GM12873 (cell line): ENCODE measurements at regions not wholly inside any gene's neighbourhood (a gene's known extent, or its start where the extent isn't known, plus 50 kb on each side); places are given as distances from the start of the nearest gene placed in this dataset.

Source experiments
- TF ChIP-seq, protein P1 (sequence below): IDR thresholded peaks from 2 replicates; pipeline ENCODE4 v1.5.1; 2012; ENCODE audit warnings: low read depth, mild to moderate bottlenecking, moderate library complexity, low read length, control low read depth; ENCODE audit not compliant: insufficient read depth; ENCODE audit errors: missing control alignments

DNA sequence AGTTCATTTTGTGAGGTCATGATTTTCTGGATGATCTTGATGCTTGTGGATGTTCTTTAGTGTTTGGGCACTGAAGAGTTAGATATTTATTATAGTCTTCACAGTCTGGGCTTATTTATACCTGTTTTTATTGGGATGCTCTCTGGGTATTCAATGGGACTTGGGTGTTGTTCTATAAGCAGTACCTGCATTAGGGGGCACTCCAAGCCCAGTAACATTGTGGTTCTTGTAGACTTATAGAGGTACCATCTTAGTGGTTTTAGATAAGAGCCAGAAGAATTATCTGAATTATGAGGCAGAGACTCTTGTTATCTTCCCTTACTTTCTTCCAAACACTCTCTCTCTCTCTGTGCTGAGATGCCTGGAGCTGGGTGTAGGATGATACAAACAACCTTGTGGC, 470.0 kb downstream of the PIK3C3 start:
- TF ChIP-seq, protein P1, sequence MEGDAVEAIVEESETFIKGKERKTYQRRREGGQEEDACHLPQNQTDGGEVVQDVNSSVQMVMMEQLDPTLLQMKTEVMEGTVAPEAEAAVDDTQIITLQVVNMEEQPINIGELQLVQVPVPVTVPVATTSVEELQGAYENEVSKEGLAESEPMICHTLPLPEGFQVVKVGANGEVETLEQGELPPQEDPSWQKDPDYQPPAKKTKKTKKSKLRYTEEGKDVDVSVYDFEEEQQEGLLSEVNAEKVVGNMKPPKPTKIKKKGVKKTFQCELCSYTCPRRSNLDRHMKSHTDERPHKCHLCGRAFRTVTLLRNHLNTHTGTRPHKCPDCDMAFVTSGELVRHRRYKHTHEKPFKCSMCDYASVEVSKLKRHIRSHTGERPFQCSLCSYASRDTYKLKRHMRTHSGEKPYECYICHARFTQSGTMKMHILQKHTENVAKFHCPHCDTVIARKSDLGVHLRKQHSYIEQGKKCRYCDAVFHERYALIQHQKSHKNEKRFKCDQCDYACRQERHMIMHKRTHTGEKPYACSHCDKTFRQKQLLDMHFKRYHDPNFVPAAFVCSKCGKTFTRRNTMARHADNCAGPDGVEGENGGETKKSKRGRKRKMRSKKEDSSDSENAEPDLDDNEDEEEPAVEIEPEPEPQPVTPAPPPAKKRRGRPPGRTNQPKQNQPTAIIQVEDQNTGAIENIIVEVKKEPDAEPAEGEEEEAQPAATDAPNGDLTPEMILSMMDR, result no peak

DNA sequence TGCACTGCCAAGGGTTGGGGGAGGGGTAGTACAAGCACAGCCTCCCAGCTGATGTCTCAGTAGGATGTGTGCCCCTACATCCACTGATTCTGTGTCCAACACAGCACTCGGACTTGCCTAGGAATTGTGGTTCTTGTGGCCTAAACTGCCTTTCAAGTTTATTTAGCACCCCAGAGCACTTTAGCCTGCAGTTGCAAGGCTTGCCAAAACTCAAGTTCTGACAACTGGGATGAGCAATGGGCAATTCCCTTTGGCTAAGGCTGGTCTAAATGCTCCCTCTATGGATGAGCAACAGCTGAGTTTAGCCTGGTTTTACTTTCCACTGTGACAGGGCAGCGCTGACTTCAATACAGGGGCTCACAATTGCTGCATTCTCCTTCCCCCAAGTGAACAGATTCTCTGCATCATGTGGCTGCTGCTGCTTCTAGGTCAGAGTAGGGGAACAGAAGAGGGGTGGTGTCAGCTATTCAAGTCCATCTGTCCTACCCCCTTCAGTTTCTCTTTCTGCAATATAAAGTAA, 471.5 kb downstream of the PIK3C3 start:
- TF ChIP-seq, protein P1, result no peak

DNA sequence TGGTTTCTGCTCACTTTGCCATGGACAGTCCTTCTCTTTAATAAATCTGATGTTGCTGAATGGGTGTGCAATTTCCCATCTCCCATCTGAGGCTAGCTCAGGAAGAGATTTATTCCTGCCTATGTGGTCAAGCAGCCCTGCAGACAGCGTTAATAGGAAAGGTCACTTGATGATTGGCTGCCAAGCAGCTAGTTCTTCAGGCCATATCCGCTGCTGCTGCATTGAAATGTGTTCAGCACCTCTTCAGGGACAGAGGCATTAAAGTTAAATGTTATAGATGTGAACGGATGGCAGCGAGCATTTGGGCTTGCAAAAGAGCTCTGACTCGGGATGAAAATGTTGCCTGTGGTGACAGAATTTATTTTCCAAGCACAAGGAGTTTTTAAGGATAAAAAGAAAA, 474.2 kb downstream of the PIK3C3 start:
- TF ChIP-seq, protein P1, result no peak

DNA sequence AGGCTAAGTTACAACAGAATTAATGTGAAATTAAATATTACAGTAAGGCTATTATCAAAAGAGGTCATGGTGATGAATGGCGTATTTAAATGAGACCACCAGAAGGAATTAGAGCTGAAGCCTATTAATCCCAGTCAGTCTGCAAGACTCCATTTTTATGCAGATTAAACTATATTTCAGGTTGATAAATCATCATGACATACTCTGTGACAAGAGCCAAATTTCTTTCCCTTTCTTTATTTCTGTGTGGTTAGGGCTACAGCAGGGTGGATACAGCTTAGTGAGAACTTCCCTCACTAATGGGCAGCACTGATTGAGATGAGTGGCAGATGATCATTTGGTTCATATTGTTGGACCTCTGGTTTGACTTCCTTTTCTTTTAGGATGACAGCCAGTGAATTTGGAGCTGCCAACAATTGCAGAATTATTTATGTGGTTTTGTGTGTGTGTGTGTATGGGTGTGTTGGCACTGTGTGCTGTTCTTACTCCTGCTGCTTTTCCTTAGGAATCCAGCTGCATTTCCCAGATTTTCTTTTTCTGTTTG, 481.3 kb downstream of the PIK3C3 start:
- TF ChIP-seq, protein P1, result no peak

DNA sequence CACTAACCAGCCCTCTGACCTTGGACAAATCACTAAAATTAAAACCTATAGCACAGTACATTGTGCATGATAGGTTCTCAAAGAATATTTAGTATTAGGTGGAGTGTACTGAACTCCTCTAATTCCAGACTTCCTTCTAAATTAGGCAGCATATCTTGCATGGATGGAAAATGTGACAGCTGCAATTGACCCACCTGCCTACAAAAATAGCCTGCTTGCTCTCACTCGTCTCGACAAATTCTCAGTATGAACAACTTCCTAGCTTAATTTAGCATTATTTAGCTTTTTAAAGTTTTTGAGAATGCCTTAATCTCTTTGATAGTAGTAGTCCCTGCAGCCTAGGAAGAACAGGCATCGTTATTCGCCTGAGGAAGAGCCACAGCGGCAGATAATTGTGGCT, 482.0 kb downstream of the PIK3C3 start:
- TF ChIP-seq, protein P1, result no peak

DNA sequence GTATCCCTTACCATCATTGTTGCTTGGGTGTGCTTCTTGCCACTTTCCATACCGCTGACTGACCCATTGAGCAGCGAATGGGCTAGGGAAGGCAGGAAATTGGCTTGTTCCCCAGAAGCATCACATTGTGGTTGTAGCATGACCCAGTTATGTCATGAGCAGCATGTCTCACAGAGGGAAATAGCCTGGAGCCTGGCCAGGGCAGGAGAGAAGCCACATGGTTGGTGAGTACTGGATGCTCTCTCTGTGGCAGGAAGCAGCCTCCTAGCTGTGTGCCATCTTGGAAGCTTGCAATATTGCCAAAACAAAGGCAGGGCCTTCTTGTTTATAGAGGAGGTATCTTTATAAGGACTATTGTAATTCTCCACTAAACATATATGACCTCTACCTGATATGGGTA, 482.6 kb downstream of the PIK3C3 start:
- TF ChIP-seq, protein P1, result no peak

DNA sequence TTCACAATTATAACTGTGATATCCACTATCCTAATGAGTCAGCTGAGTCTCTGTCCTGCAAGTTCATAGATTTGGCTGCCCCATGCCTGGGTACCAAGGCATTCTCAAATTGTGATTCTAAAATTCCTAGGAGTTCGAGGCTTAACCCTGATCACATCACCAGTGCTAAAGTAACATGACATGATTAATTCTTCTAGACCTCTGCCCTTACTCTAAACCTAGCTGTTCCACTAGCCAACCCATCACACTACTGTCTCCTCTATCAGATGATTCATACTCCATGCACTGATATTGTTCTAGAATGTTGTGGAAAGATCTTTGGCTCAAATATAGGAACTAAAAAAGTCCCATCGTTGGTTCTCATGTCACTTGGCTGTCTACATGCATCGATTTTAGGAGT, 487.6 kb downstream of the PIK3C3 start:
- TF ChIP-seq, protein P1, result no peak

DNA sequence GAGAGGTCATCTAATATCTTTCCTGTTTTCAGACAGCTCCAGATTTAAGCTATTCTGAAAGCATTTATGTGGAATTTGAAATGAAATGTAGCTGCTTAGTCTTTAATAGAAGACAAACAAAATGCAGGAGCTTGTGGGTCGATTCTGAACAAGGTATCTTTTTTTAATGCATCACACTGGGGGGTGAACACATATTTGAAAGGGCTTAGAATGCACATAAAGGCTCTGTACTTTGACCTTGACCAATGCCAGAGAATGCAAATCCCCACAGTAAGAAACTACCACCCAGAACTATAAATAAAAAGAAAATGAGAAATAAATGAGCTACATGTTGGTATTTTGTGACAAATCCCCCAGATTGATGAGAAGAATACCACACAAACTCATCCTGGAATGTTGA, 489.3 kb downstream of the PIK3C3 start:
- TF ChIP-seq, protein P1, result no peak
